Mesenchymal stem cell (in vitro differentiated cells and primary cell): ENCODE measurements at regions not wholly inside any gene's neighbourhood (a gene's known extent, or its start where the extent isn't known, plus 50 kb on each side); places are given as distances from the start of the nearest gene placed in this dataset.

Experiments used
- DNase-seq: peaks from one replicate; pipeline ENCODE4 v3.0.0-alpha.2; 2013
- H2AFZ ChIP-seq: one replicate; pipeline ENCODE4 v1.6.1; 2013; ENCODE audit warnings: low read depth, mild to moderate bottlenecking, control low read depth, inconsistent platforms, low read length, moderate library complexity
- H2AK5ac ChIP-seq: 2 replicates; pipeline ENCODE4 v1.6.1; 2013; ENCODE audit warnings: low read length, moderate library complexity, mild to moderate bottlenecking, inconsistent platforms; ENCODE audit not compliant: severe bottlenecking
- H2BK120ac ChIP-seq: one replicate; pipeline ENCODE4 v1.6.1; 2013; ENCODE audit warnings: low read depth, mild to moderate bottlenecking, inconsistent platforms, low read length, moderate library complexity
- H2BK12ac ChIP-seq, 2 experiments: one replicate each; pipeline ENCODE4 v1.6.1; 2013; ENCODE audit warnings: inconsistent platforms in 2 of 2, low read length in 2 of 2, mild to moderate bottlenecking in 2 of 2, moderate library complexity in 2 of 2, control low read depth in 1 of 2
- H2BK15ac ChIP-seq: one replicate; pipeline ENCODE4 v1.6.1; 2013; ENCODE audit warnings: mild to moderate bottlenecking, low read depth, inconsistent platforms; ENCODE audit not compliant: poor library complexity, severe bottlenecking
- H2BK5ac ChIP-seq: 2 replicates; pipeline ENCODE4 v1.6.1; 2013; ENCODE audit warnings: low read depth, mild to moderate bottlenecking, low read length, control low read depth, inconsistent platforms; ENCODE audit not compliant: poor library complexity, severe bottlenecking
- H3K14ac ChIP-seq, 2 experiments: one replicate each; pipeline ENCODE4 v1.6.1; 2013; ENCODE audit warnings: inconsistent platforms in 2 of 2, low read length in 2 of 2, control low read depth in 1 of 2, mild to moderate bottlenecking in 1 of 2, moderate library complexity in 1 of 2
- H3K18ac ChIP-seq, 2 experiments: one replicate each; pipeline ENCODE4 v1.6.1; 2013; ENCODE audit warnings: inconsistent platforms in 2 of 2, low read length in 2 of 2, control low read depth in 1 of 2, low read depth in 1 of 2, mild to moderate bottlenecking in 1 of 2
- H3K23ac ChIP-seq, 2 experiments: one replicate each; pipeline ENCODE4 v1.6.1; 2013; ENCODE audit warnings: inconsistent platforms in 2 of 2, low read length in 2 of 2, mild to moderate bottlenecking in 2 of 2, moderate library complexity in 2 of 2, control low read depth in 1 of 2
- H3K27ac ChIP-seq: 2 replicates; pipeline ENCODE4 v1.5.1; 2013; ENCODE audit warnings: mild to moderate bottlenecking, moderate library complexity, low read length, control low read depth, inconsistent platforms; ENCODE audit not compliant: poor library complexity, severe bottlenecking
- H3K27me3 ChIP-seq, 2 experiments: 2 replicates each; pipeline versions ENCODE4 v1.6.1 to v1.7.0; 2013; ENCODE audit warnings: low read length in 2 of 2, mild to moderate bottlenecking in 2 of 2, moderate library complexity in 2 of 2, control low read depth in 1 of 2, inconsistent platforms in 1 of 2; ENCODE audit not compliant: control insufficient read depth in 1 of 2, insufficient read depth in 1 of 2
- H3K36me3 ChIP-seq, 2 experiments: 2 replicates each; pipeline versions ENCODE4 v1.6.1 to v1.7.0; 2013; ENCODE audit warnings: low read length in 2 of 2, control low read depth in 1 of 2, inconsistent platforms in 1 of 2, low read depth in 1 of 2, mild to moderate bottlenecking in 1 of 2; ENCODE audit not compliant: insufficient read depth in 2 of 2, control insufficient read depth in 1 of 2
- H3K4ac ChIP-seq, 2 experiments: one replicate each; pipeline ENCODE4 v1.6.1; 2013; ENCODE audit warnings: inconsistent platforms in 2 of 2, low read length in 2 of 2, mild to moderate bottlenecking in 2 of 2, moderate library complexity in 2 of 2, control low read depth in 1 of 2, low read depth in 1 of 2
- H3K4me1 ChIP-seq: 2 replicates; pipeline ENCODE4 v1.6.1; 2013; ENCODE audit warnings: low read depth, low read length, control low read depth; ENCODE audit not compliant: control insufficient read depth, insufficient read depth
- H3K4me2 ChIP-seq: 2 replicates; pipeline ENCODE4 v1.6.1; 2013; ENCODE audit warnings: low read length, mild to moderate bottlenecking, inconsistent platforms; ENCODE audit not compliant: poor library complexity, severe bottlenecking
- H3K4me3 ChIP-seq, 2 experiments: 2 replicates each; pipeline versions ENCODE4 v1.5.1 to v1.7.0; 2013; ENCODE audit warnings: low read length in 2 of 2, mild to moderate bottlenecking in 2 of 2, control low read depth in 1 of 2, low read depth in 1 of 2; ENCODE audit not compliant: insufficient read depth in 1 of 2
- H3K79me1 ChIP-seq: replicated peaks from 2 replicates; pipeline ENCODE4 v1.6.1; 2013; ENCODE audit warnings: mild to moderate bottlenecking, control low read depth, low read length, inconsistent platforms; ENCODE audit not compliant: poor library complexity, severe bottlenecking
- H3K9ac ChIP-seq: 2 replicates; pipeline ENCODE4 v1.7.0; 2013; ENCODE audit warnings: mild to moderate bottlenecking, low read length, moderate library complexity
- H3K9me3 ChIP-seq: 2 replicates; pipeline ENCODE4 v1.7.0; 2013; ENCODE audit warnings: mild to moderate bottlenecking, low read length; ENCODE audit not compliant: control insufficient read depth
- H4K8ac ChIP-seq: one replicate; pipeline ENCODE4 v1.6.1; 2013; ENCODE audit warnings: inconsistent platforms, mild to moderate bottlenecking, low read length, moderate library complexity
- H4K91ac ChIP-seq: one replicate; pipeline ENCODE4 v1.6.1; 2013; ENCODE audit warnings: mild to moderate bottlenecking, low read length, inconsistent platforms
- whole genome bisulfite sequencing: methylation state at CpG from one replicate; pipeline ENCODE4 v1.1.7; 2013; ENCODE audit warnings: mixed read lengths; 5-methylcytosine and 5-hydroxymethylcytosine counted together

DNA sequence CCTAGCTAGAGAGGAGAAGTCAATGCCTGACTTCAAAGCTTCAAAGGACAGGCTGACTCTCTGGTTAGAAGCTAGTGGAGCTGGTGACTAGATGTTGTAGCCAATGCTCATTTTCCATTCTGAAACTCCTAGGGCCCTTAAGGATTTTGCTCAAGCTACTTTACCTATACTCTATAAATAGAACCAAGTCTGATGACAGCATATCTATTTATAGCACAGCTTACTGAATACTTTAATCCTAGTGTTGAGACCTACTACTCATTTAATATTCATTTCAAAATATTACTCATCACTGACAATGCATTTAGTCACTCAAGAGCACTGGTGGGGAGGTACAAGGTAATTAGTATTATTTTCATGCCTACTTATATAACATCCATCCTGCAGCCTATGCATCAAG, 137.2 kb upstream of the PELI2 start:
- H2BK15ac ChIP-seq: no peak overlapping the region
- no peak overlapping the region for H2BK12ac ChIP-seq
- H3K18ac ChIP-seq: no peak overlapping the region
- no peak overlapping the region for H3K4me3 ChIP-seq
- no peak overlapping the region for H4K8ac ChIP-seq
- no peaks in the 10 kb centered on the region for H3K79me1 ChIP-seq
- DNase-seq: no peak
- H3K4me1 ChIP-seq: no peaks in the 10 kb centered on the region
- H3K4me2 ChIP-seq: no peak overlapping the region
- peaks cover 37% of the 10 kb centered on the region for H3K9me3 ChIP-seq
- no peak overlapping the region for H2AFZ ChIP-seq
- H4K91ac ChIP-seq: no peak overlapping the region
- H2BK120ac ChIP-seq: no peak overlapping the region
- H3K9ac ChIP-seq: no peak overlapping the region
- no peak overlapping the region for H3K27ac ChIP-seq
- no peak overlapping the region for H2BK5ac ChIP-seq
- no peaks in the 10 kb centered on the region for H3K36me3 ChIP-seq
- H2AK5ac ChIP-seq: no peak overlapping the region
- H3K4ac ChIP-seq: no peak overlapping the region
- H3K27me3 ChIP-seq: peaks cover 0 to 11% of the 10 kb centered on the region in 2 experiments
- H3K14ac ChIP-seq: no peak overlapping the region
- no peak overlapping the region for H3K23ac ChIP-seq

DNA sequence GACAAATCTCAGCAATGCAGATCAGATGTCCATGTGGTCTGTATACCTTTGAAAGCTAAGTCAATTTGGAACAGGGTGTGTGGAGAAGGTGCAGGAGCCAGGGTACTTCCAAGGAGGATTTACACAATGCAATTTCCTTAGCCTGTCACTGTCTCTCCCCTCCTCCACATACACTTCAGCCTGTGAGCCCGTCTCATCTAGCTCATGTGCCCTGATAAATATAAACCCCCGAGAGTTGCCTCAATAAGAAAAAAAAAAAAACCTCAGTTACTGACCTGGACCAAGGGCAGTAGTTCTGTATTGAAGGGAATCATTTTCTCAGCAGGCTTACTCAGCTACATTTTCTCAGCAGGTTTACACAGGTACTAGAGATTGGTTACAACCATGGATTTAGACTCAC, 132.1 kb upstream of the PELI2 start:
- no peak overlapping the region for H2BK15ac ChIP-seq
- no peak overlapping the region for H2BK12ac ChIP-seq
- H3K23ac ChIP-seq: no peak overlapping the region
- 50% methylated on average over 1 of the region's 2 CpGs for WGBS
- no peaks in the 10 kb centered on the region for H3K79me1 ChIP-seq
- H4K8ac ChIP-seq: no peak overlapping the region
- H3K27ac ChIP-seq: no peak overlapping the region
- H3K9ac ChIP-seq: no peak overlapping the region
- peaks cover 0 to 11% of the 10 kb centered on the region in 2 experiments for H3K27me3 ChIP-seq
- H2AK5ac ChIP-seq: no peak overlapping the region
- H3K9me3 ChIP-seq: peaks cover 22% of the 10 kb centered on the region
- no peaks in the 10 kb centered on the region for H3K4me1 ChIP-seq
- no peak overlapping the region for H2AFZ ChIP-seq
- no peak overlapping the region for H4K91ac ChIP-seq
- no peaks in the 10 kb centered on the region for H3K36me3 ChIP-seq
- H3K4me2 ChIP-seq: no peak overlapping the region
- H2BK120ac ChIP-seq: no peak overlapping the region
- no peak overlapping the region for H3K4ac ChIP-seq
- no peak overlapping the region for H3K14ac ChIP-seq
- DNase-seq: no peak
- no peak overlapping the region for H3K4me3 ChIP-seq
- H2BK5ac ChIP-seq: no peak overlapping the region
- no peak overlapping the region for H3K18ac ChIP-seq

DNA sequence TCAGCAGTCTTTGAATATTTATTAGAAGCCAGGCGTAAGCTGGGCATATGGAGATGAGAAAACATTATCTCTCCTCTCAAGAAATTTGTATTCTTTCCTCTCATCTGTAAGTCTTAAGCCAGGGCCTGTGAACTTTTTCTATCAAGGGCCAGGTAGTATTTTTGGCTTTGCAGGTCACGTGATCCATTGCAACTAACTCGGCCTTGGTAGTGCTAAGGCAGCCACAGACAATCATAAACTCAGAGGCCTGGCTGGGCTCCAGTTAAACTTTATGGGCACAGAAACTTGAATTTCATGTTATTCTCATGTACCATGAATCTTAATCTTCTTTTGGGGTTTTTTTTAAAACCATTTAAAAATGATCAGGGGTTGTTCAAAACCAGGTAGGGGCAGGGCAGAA, 117.4 kb upstream of the PELI2 start:
- H3K4me2 ChIP-seq: no peak overlapping the region
- H3K4me1 ChIP-seq: peaks cover 9% of the 10 kb centered on the region
- H3K4me3 ChIP-seq: no peak overlapping the region
- H4K91ac ChIP-seq: no peak overlapping the region
- H2BK15ac ChIP-seq: no peak overlapping the region
- no peak overlapping the region for H3K23ac ChIP-seq
- no peak overlapping the region for H2AFZ ChIP-seq
- 93% methylated on average over 3 of the region's 3 CpGs for WGBS
- no peak overlapping the region for H2BK5ac ChIP-seq
- H4K8ac ChIP-seq: no peak overlapping the region
- H3K79me1 ChIP-seq: no peaks in the 10 kb centered on the region
- no peak for DNase-seq
- no peak overlapping the region for H3K18ac ChIP-seq
- no peak overlapping the region for H2BK120ac ChIP-seq
- H3K9me3 ChIP-seq: no peaks in the 10 kb centered on the region
- H2BK12ac ChIP-seq: no peak overlapping the region
- no peaks in the 10 kb centered on the region for H3K36me3 ChIP-seq
- H2AK5ac ChIP-seq: no peak overlapping the region
- no peak overlapping the region for H3K4ac ChIP-seq
- H3K27ac ChIP-seq: no peak overlapping the region
- no peak overlapping the region for H3K9ac ChIP-seq
- no peak overlapping the region for H3K14ac ChIP-seq
- no peaks in the 10 kb centered on the region for H3K27me3 ChIP-seq

DNA sequence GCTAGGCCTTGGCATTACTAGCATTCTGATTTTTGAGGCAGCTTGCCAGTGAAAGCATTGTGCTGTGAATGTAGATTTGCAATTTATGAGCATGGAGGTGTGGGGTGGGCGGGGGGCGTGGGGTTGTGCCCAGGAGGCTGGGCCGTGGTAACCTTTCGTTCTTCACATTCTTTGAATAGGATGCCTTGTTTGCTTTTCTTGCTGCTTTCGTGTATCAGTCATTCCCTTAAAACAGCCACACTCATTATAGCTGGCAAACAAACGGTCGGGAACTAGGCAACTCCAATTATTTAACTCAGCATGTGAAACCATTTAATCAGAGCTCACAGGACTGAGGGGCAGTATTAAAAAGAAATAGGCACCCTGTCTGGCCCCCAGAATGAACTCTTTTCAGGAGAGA, 115.9 kb upstream of the PELI2 start:
- no peaks in the 10 kb centered on the region for H3K9me3 ChIP-seq
- H3K18ac ChIP-seq: no peak overlapping the region
- 93% methylated on average over 7 of the region's 7 CpGs for WGBS

More for the DNA sequence above, 115.9 kb upstream of the PELI2 start:
- no peak overlapping the region for H3K23ac ChIP-seq
- no peaks in the 10 kb centered on the region for H3K27me3 ChIP-seq
- H4K91ac ChIP-seq: no peak overlapping the region
- H2AFZ ChIP-seq: no peak overlapping the region
- H3K14ac ChIP-seq: no peak overlapping the region
- no peak overlapping the region for H4K8ac ChIP-seq
- peak overlapping the region; percentile 34 for H3K27ac ChIP-seq
- no peak overlapping the region for H3K4ac ChIP-seq
- H3K79me1 ChIP-seq: no peaks in the 10 kb centered on the region
- H2BK12ac ChIP-seq: no peak overlapping the region
- H3K36me3 ChIP-seq: no peaks in the 10 kb centered on the region
- H2BK15ac ChIP-seq: no peak overlapping the region
- H3K9ac ChIP-seq: no peak overlapping the region
- peaks cover 11% of the 10 kb centered on the region for H3K4me1 ChIP-seq
- DNase-seq: no peak
- no peak overlapping the region for H2BK5ac ChIP-seq
- no peak overlapping the region for H3K4me3 ChIP-seq
- H3K4me2 ChIP-seq: no peak overlapping the region
- H2AK5ac ChIP-seq: no peak overlapping the region
- no peak overlapping the region for H2BK120ac ChIP-seq
